HG03571 (cell line): ENCODE measurements at regions not wholly inside any gene's neighbourhood (a gene's known extent, or its start where the extent isn't known, plus 50 kb on each side); places are given as distances from the start of the nearest gene placed in this dataset.
"Not testable (repeated sequence)": the region's sequence is repeated elsewhere in the genome, so short reads cannot be mapped to it uniquely, and the experiment has no call there.

Experiments used
- ATAC-seq: cut with Tn5 transposase; IDR thresholded peaks from one replicate; pipeline ENCODE4 v1.9.1; 2021; ENCODE audit not compliant: unreplicated experiment

DNA sequence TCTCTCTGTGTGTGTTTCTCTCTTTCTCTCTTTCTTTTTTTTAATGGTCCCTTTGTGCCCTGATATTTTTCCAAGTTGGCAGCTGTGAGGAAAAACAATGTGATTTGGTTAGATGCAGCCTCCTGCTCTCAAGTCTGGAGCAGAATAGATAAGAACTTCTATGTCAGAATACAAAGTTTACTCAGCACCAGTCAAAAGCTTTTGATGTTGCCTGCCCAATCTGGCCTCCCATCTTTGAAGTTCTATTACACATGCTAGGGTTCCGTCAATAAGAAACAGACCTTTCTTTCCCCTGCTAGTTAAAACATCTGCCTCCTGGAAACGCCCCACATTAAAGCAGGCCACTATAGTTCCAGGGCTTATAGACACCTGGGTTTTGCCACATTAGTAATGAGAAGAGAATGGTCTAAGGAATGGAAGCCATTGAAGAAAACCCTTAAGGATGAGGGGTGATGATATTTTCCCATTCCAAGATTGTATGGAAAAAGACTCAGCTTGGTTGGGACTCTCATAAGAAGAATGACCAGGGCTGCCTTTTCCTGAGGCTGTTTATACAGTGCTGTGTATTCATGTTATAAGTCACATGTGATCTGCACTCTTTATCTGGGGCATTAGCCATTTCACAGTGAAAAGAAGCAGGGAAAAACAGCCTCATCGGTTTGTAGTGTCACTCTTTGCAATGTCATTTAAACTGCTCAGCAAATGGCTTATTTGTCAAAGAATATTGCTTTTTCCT is 414.7 kb upstream of the PROX1 start:
- ATAC-seq = no peak

DNA sequence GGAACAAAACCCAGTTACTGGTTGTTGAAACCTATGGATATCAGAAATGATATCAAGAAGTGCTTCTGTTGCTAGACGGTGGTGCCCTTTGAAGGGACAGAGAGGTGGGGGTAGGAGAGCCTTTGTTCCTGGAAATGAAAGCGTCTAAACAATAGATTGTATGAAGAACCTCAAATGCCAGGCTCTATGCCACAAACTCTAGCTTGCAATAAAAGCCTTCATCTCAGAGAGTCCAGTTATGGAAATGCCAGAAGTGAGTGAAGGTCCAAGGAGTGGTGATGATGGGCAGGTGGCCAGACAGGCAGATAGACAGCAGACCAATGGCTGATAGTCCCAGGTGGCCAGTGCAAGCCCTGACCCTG is 414.1 kb upstream of the PROX1 start:
- no peak for ATAC-seq

DNA sequence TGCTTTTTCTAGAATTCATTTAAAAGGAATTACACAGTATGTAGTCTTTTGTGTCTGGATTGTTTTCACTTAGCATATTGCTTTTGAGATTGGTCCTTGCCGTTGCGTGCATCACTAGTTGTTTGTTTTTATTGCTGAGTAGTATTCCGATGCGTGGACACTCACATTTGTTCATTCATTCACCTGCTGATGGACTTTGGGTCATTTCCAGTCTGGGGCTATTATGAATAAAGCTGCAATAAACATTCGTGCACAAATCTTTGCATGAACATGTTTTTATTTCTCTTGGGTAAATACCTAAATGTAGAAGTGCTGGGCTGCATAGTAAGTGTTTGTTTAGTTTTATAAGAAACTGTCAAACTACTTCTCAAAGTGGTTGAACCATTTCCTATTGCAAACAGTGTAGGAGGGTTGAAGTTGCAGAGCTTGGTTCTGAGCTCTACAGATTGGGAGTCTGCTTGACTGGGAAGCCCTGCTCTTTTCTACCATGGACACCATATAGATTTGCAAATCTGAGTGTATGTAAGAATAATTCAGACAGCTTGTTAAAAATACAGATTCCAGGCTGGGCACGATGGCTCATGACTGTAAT is 404.7 kb upstream of the PROX1 start:
- ATAC-seq = no peak

GRCh38 chr1:213584272-213584671 is 403.5 kb upstream of the PROX1 start:
- ATAC-seq = no peak

DNA sequence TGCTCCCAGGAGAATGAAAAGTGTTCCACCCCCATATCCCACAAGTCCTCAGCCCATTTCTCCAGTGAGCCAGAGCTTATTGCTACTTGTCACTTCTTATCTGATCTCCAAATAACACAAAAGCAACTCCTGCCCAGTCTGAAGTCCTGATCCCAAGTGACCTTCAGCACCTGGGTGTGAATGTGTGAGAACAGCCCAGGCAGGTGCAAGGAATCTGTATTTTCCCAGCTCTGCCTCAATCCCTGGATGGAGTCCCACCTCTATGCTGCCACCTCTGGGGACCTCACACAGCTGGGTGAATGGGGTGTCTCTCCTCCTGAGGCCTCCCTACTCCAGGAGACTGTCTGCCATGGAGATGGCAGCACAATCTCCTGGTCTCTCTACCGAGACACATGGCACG is 402.4 kb upstream of the PROX1 start:
- no peak for ATAC-seq

DNA sequence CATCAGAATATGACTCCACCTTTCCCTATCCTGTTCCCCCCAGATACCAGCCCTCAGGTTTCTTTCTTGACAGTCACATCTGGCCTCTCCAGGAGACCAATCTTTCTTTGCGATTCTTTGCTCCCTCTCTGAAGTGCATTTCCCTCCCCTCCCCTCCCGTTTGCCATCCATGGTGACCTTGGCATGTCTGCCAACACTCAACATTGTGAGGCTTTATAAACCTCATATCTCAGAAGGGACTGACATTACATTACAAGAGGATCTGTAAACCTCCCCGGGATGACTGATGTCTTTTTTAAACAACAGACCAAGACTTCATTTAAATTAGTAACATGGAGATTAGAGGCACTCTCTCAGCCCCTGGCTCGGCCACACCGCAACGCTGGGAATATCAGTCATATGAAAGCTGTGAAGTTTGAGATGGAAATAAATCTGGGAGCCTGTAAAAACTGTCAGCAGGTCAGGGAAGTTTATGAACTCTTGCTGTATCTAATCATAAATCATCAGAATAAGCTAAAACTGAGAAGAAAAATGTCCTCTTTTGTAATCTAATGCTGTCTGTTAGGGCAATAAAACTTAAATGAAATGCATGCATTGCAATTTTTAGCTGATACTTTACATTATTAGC is 401.7 kb upstream of the PROX1 start:
- no peak for ATAC-seq

GRCh38 chr1:213586587-213586972 is 401.2 kb upstream of the PROX1 start:
- ATAC-seq = no peak

DNA sequence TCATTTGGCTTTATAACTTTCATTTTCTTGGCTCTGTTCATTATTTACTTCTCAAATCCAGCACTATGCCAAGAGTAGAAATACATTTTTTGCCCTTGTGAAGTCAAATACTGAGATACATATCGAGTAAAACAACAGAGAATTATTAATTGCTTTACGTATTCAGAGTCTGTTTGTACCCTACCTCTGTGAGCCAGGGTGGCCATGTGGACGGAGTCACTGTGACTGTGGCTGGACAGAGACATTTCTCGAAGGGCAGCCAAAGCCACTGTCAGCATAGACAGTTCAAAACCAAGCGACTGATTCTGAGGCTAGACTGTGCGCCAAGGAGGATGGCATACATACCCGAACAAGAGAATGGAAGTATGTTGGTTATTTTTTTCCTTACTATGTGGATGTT is 391.0 kb upstream of the PROX1 start:
- no peak for ATAC-seq

- ATAC-seq = no peak
Measured at GRCh38 chr1:213598263-213598662, 389.5 kb upstream of the PROX1 start.

- no peak for ATAC-seq
Measured at GRCh38 chr1:213600879-213601278, 386.9 kb upstream of the PROX1 start.

GRCh38 chr1:213601705-213602104 is 386.1 kb upstream of the PROX1 start:
- not testable (repeated sequence) for ATAC-seq

DNA sequence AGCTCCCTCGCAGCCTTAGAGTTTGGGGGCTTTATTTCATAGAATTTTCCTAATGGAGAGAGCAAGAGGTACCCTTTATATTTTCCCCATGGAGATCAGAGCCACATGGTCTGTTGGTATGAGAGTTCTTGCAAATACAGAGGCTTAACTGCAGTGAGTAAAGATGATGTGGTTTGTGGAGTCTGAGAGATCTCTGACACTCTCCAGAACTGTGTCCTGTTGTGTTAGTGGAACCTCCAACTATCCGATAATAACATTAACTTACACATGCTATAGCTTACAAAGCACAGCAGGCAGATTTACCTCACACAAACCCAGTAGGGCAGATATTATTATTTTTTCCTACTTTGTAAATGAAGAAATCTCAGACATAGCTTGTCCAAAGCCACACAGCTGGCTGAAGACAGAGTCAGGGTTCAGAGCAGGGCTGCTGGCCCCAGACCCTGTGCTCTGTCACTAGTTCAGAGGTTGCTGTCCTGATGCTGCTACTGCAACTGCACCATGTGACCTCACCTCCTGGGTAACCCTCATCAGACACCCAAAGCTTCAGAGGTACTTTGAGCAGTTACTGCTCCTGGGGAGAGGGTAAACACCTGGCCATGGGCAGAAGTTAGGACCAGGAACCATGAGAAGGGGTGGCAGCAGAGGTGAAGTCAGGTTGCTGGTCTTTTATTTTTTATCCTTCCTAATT is 384.8 kb upstream of the PROX1 start:
- no peak for ATAC-seq

DNA sequence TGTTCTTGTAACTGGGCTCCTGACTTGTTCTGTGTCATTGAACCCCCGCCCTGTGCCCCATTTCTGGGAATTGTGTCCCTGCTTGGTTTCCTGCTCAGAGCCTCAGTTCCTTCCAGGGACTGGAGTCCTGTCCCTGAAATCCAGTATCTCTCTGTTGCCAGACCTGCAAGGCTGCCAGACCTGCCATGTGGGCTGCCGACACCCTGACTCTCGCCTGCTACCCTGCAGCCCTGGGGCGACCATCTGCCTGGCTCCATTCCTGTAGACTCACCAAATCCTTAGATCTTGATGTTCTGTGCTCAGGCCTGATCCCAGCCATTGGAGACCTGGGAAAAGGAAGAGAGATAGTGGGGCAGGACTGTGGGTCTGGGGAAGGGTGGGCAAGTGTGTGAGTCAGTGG is 383.3 kb upstream of the PROX1 start:
- ATAC-seq = no peak

DNA sequence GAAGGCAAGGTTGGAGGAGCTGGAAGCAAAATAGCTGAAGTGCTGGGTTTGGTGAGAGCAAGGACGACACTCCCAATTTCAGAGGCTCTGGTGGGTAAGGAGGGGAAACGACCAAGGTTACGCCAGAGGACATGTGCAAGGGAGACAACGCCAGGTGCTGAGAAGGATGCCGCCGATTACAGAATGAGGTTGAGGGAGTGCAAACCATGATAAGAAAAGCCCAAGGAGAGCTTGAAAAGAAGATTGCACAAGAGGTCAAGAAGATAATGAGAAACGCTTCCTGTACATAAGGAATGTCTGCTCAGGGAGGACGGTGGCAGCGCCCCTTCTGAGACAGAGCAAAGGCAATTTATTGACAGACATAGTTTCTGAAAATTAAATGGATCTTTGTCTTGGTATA is 382.0 kb upstream of the PROX1 start:
- ATAC-seq = no peak

- ATAC-seq = no peak
Measured at GRCh38 chr1:213606252-213606820, 381.4 kb upstream of the PROX1 start.

- no peak for ATAC-seq
Measured at GRCh38 chr1:213613549-213613948, 374.2 kb upstream of the PROX1 start.

- ATAC-seq = no peak
Measured at GRCh38 chr1:213615226-213615916, 372.4 kb upstream of the PROX1 start.

DNA sequence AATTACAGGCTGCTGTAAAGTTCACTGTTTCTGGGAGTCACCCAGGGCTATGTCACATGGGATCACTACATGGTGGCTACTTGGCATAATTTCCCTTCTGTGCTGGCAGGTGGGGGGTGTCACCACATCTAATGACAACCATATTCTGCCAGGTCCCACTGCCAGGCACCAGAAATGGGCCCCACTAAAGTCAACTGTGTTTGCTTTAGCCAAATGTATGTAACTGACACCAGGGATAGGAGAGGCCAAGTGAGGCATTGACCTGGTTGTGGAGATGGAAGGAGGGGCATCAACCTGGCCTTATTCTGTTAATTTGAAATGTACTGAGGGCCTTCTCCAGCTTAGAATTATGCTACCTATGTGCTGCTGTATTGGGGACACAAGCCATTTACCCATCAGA is 370.6 kb upstream of the PROX1 start:
- ATAC-seq = no peak

GRCh38 chr1:213618094-213618493 is 369.7 kb upstream of the PROX1 start:
- ATAC-seq = no peak

DNA sequence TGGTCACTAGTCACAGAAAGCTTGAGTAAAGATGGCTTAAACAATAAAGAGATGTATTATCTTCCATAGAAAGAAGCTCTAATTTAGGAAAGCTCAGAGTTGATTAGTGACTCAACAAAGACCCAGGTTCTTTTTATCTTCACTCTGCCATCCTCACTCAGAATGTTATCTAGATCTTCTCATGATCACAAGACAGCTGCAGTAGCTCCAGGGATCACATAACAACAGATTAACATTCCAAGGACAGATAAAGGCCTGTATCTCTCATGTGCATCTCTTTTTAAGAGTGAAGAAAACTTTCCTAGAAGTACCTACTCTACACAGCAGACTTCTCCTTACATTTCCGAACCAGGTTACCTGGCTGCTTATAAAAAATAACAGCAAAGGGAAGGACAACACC is 368.7 kb upstream of the PROX1 start:
- no peak for ATAC-seq

- ATAC-seq = no peak
Measured at GRCh38 chr1:213621077-213621476, 366.7 kb upstream of the PROX1 start.
